Iris pigment epithelial cell (primary cell): ENCODE measurements at regions not wholly inside any gene's neighbourhood (a gene's known extent, or its start where the extent isn't known, plus 50 kb on each side); places are given as distances from the start of the nearest gene placed in this dataset.
A peak's percentile ranks its signal among the peaks of the same experiment; 100 is the strongest.

ENCODE experiments used
- DNase-seq: peaks from one replicate; pipeline ENCODE4 v3.0.0-alpha.2; 2011; ENCODE audit warnings: low read depth

GRCh38 chr3:68055215-68055614 lies 400.8 kb upstream of the SUCLG2 start:
- no peak for DNase-seq

- DNase-seq: no peak
These were observed 395.4 kb upstream of the SUCLG2 start for GRCh38 chr3:68049776-68050175.

GRCh38 chr3:68045976-68046375 lies 391.6 kb upstream of the SUCLG2 start:
- no peak for DNase-seq

GRCh38 chr3:68033867-68034266 lies 379.5 kb upstream of the SUCLG2 start:
- DNase-seq: no peak

GRCh38 chr3:68032209-68032608 lies 377.8 kb upstream of the SUCLG2 start:
- no peak for DNase-seq

- no peak for DNase-seq
These were observed 370.8 kb upstream of the SUCLG2 start for GRCh38 chr3:68025189-68025588.

- no peak for DNase-seq
These were observed 365.5 kb upstream of the SUCLG2 start for GRCh38 chr3:68019876-68020275.

GRCh38 chr3:68018275-68018674 lies 363.9 kb upstream of the SUCLG2 start:
- peak; percentile 5 for DNase-seq

- DNase-seq: no peak
These were observed 362.7 kb upstream of the SUCLG2 start for GRCh38 chr3:68017069-68017468.

GRCh38 chr3:68009900-68010299 lies 355.5 kb upstream of the SUCLG2 start:
- no peak for DNase-seq

GRCh38 chr3:68007621-68008226 lies 353.3 kb upstream of the SUCLG2 start:
- no peak for DNase-seq

- DNase-seq: no peak
These were observed 352.2 kb upstream of the SUCLG2 start for GRCh38 chr3:68006646-68007045.

- no peak for DNase-seq
These were observed 349.7 kb upstream of the SUCLG2 start for GRCh38 chr3:68004091-68004490.

- no peak for DNase-seq
These were observed 343.9 kb upstream of the SUCLG2 start for GRCh38 chr3:67998281-67998680.

- DNase-seq: no peak
These were observed 340.8 kb upstream of the SUCLG2 start for GRCh38 chr3:67995206-67995605.

- DNase-seq: no peak
These were observed 332.3 kb upstream of the SUCLG2 start for GRCh38 chr3:67986706-67987105.

GRCh38 chr3:67983166-67983565 lies 328.8 kb upstream of the SUCLG2 start:
- DNase-seq: no peak

- no peak for DNase-seq
These were observed 326.7 kb upstream of the SUCLG2 start for GRCh38 chr3:67981077-67981476.

- DNase-seq: no peak
These were observed 324.9 kb upstream of the SUCLG2 start for GRCh38 chr3:67979342-67979741.

GRCh38 chr3:67977762-67978161 lies 323.4 kb upstream of the SUCLG2 start:
- no peak for DNase-seq

- peak; percentile 22 for DNase-seq
These were observed 322.3 kb upstream of the SUCLG2 start for GRCh38 chr3:67976663-67977062.

GRCh38 chr3:67964596-67964995 lies 310.2 kb upstream of the SUCLG2 start:
- DNase-seq: no peak

- no peak for DNase-seq
These were observed 302.9 kb upstream of the SUCLG2 start for GRCh38 chr3:67957268-67957667.

GRCh38 chr3:67947808-67948508 lies 293.5 kb upstream of the SUCLG2 start:
- no peak for DNase-seq
